ENCODE measurements at regions not wholly inside any gene's neighbourhood (a gene's known extent, or its start where the extent isn't known, plus 50 kb on each side); places are given as distances from the start of the nearest gene placed in this dataset.

DNA sequence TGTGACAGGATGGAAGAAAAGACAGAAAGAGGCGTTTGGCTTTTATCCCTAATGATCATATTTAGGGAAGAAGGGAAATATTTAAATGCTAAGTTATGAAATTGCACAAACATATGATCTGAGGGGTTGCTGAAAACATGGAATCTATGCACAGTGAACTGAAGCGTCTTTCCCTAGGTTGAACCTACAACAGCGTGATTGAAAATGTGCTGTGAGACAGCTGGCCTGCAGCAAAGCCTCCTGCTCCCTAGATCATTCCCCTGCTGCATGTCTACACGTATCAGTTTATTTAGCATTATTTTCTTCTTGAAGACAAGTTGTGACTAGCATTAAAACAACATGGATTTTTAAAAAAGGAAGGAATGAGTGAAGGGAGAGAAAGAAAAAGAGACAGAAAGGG lies 272.5 kb upstream of the TRAM1L1 start:
- Histone ChIP-seq H3K18ac (ENCODE audit: insufficient read length, low read depth, low read length) (no peak overlapping the region), H3K4ac (ENCODE audit: low read depth, low read length) (no peak overlapping the region), H3K4me2 (ENCODE audit: insufficient read depth, insufficient read length, low read length) (no peak overlapping the region), H3K79me1 (ENCODE audit: insufficient read depth, low read depth, low read length, poor library complexity, severe bottlenecking) (no peaks in the 10 kb centered on the region), H4K20me1 (ENCODE audit: control insufficient read depth, insufficient read depth, insufficient read length) (no peaks in the 10 kb centered on the region), H3K23ac (ENCODE audit: insufficient read length, low read depth, low read length) (no peak overlapping the region), H3T11ph (ENCODE audit: low read length) (no peak overlapping the region), H4K5ac (ENCODE audit: insufficient read length, low read depth, low read length) (no peak overlapping the region), H2BK12ac (ENCODE audit: insufficient read length, low read depth, low read length) (no peak overlapping the region), H2BK20ac (ENCODE audit: low read depth, low read length, poor library complexity, severe bottlenecking) (no peak overlapping the region), H3K79me2 (ENCODE audit: insufficient read depth, low read length) (no peaks in the 10 kb centered on the region), H2AK5ac (ENCODE audit: insufficient read length, low read length) (no peak overlapping the region), H3K27ac (ENCODE audit: insufficient read length, low read depth, low read length) (no peak overlapping the region), H2BK15ac (ENCODE audit: low read depth, low read length) (no peak overlapping the region), H4K8ac (replicated peaks; ENCODE audit: insufficient read length, low read depth, low read length) (no peak overlapping the region), H3K14ac (ENCODE audit: insufficient read depth, low read length) (no peak overlapping the region), H2BK120ac (ENCODE audit: low read depth, low read length, poor library complexity, severe bottlenecking) (no peak overlapping the region), H2AFZ (ENCODE audit: low read length) (no peak overlapping the region), H3K23me2 (ENCODE audit: insufficient read length, low read depth, low read length, poor library complexity, severe bottlenecking) (no peaks in the 10 kb centered on the region), H3K56ac (ENCODE audit: insufficient read length, low read depth, low read length) (no peak overlapping the region), H3K4me1 (ENCODE audit: insufficient read depth, low read length) (no peaks in the 10 kb centered on the region), H3K9ac (ENCODE audit: extremely low read depth, insufficient read length, low read length) (no peak overlapping the region), H4K91ac (ENCODE audit: insufficient read length, low read depth, low read length) (no peak overlapping the region), H3K9me3 (ENCODE audit: control insufficient read depth, low read depth, low read length) (no peaks in the 10 kb centered on the region), H3K27me3 (ENCODE audit: insufficient read depth, low read length) (no peaks in the 10 kb centered on the region), H2BK5ac (ENCODE audit: insufficient read length, low read length) (no peak overlapping the region)
- H3K27me3 Mint-ChIP-seq (ENCODE audit: low read depth), result no peaks in the 10 kb centered on the region
- H3K36me3 Mint-ChIP-seq (ENCODE audit: insufficient read depth in 1 of 3, low read depth in 3 of 3), result no peaks in the 10 kb centered on the region
- H3K4me3 Mint-ChIP-seq, result no peak overlapping the region
- H3K9me3 Mint-ChIP-seq, result no peaks in the 10 kb centered on the region
- WGBS (ENCODE audit: extremely low coverage, insufficient read length, low lambda C conversion rate), result no CpG with 5 or more reads among the region's 4 CpGs
- TF ChIP-seq, protein P1, sequence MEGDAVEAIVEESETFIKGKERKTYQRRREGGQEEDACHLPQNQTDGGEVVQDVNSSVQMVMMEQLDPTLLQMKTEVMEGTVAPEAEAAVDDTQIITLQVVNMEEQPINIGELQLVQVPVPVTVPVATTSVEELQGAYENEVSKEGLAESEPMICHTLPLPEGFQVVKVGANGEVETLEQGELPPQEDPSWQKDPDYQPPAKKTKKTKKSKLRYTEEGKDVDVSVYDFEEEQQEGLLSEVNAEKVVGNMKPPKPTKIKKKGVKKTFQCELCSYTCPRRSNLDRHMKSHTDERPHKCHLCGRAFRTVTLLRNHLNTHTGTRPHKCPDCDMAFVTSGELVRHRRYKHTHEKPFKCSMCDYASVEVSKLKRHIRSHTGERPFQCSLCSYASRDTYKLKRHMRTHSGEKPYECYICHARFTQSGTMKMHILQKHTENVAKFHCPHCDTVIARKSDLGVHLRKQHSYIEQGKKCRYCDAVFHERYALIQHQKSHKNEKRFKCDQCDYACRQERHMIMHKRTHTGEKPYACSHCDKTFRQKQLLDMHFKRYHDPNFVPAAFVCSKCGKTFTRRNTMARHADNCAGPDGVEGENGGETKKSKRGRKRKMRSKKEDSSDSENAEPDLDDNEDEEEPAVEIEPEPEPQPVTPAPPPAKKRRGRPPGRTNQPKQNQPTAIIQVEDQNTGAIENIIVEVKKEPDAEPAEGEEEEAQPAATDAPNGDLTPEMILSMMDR (conservative IDR thresholded peaks at IDR 0.05), result no peak
- H3K4me1 Mint-ChIP-seq, result peaks cover 0 to 2% of the 10 kb centered on the region in 2 experiments; a peak in 2 of 4 replicates
- DNase-seq, result no peak
- H3K27ac Mint-ChIP-seq, result no peak overlapping the region

Measured in H9 (cell line).